ENCODE measurements at regions not wholly inside any gene's neighbourhood (a gene's known extent, or its start where the extent isn't known, plus 50 kb on each side); places are given as distances from the start of the nearest gene placed in this dataset.
"Not testable (repeated sequence)": the region's sequence is repeated elsewhere in the genome, so short reads cannot be mapped to it uniquely, and the experiment has no call there.

GRCh38 chr4:188307591-188307990 is 168.3 kb downstream of the TRIML1 start:
- Histone ChIP-seq H3K4me1 (ENCODE audit: control insufficient read depth in 2 of 2, insufficient read depth in 2 of 2, low read length in 2 of 2) (no peaks in the 10 kb centered on the region), H3K36me3 (ENCODE audit: control insufficient read depth in 2 of 2, insufficient read depth in 2 of 2, low read length in 2 of 2) (no peaks in the 10 kb centered on the region), H3K4me3 (ENCODE audit: low read length in 2 of 2) (no peak overlapping the region), H3K27ac (ENCODE audit: low read depth in 2 of 2, low read length in 2 of 2) (no peak overlapping the region), H3K27me3 (ENCODE audit: control insufficient read depth in 2 of 2, insufficient read depth in 2 of 2, low read length in 2 of 2) (no peaks in the 10 kb centered on the region), H3K9me3 (ENCODE audit: control insufficient read depth in 2 of 2, low read length in 2 of 2) (peaks cover 0 to 2% of the 10 kb centered on the region in 2 donors), H3K9ac (ENCODE audit: low read depth in 1 of 2, low read length in 2 of 2) (no peak overlapping the region)

- Histone ChIP-seq H3K36me3 (ENCODE audit: control insufficient read depth in 2 of 2, insufficient read depth in 2 of 2, low read length in 2 of 2) (no peaks in the 10 kb centered on the region), H3K4me3 (ENCODE audit: low read length in 2 of 2) (no peak overlapping the region), H3K9me3 (ENCODE audit: control insufficient read depth in 2 of 2, low read length in 2 of 2) (peaks cover 0 to 2% of the 10 kb centered on the region in 2 donors), H3K27me3 (ENCODE audit: control insufficient read depth in 2 of 2, insufficient read depth in 2 of 2, low read length in 2 of 2) (no peaks in the 10 kb centered on the region), H3K4me1 (ENCODE audit: control insufficient read depth in 2 of 2, insufficient read depth in 2 of 2, low read length in 2 of 2) (no peaks in the 10 kb centered on the region), H3K27ac (ENCODE audit: low read depth in 2 of 2, low read length in 2 of 2) (no peak overlapping the region), H3K9ac (ENCODE audit: low read depth in 1 of 2, low read length in 2 of 2) (no peak overlapping the region)
Measured at GRCh38 chr4:188308142-188308541, 168.9 kb downstream of the TRIML1 start.

GRCh38 chr4:188316391-188316790 is 177.2 kb downstream of the TRIML1 start:
- no peaks in the 10 kb centered on the region for H3K27me3 ChIP-seq (ENCODE audit: control insufficient read depth in 2 of 2, insufficient read depth in 2 of 2, low read length in 2 of 2)
- H3K9ac ChIP-seq (ENCODE audit: low read depth in 1 of 2, low read length in 2 of 2), result no peak overlapping the region
- H3K4me1 ChIP-seq (ENCODE audit: control insufficient read depth in 2 of 2, insufficient read depth in 2 of 2, low read length in 2 of 2), result no peaks in the 10 kb centered on the region
- no peak overlapping the region for H3K4me3 ChIP-seq (ENCODE audit: low read length in 2 of 2)
- peaks cover 0 to 2% of the 10 kb centered on the region in 2 donors for H3K9me3 ChIP-seq (ENCODE audit: control insufficient read depth in 2 of 2, low read length in 2 of 2)
- H3K27ac ChIP-seq (ENCODE audit: low read depth in 2 of 2, low read length in 2 of 2), result no peak overlapping the region
- H3K36me3 ChIP-seq (ENCODE audit: control insufficient read depth in 2 of 2, insufficient read depth in 2 of 2, low read length in 2 of 2), result no peaks in the 10 kb centered on the region

GRCh38 chr4:188328966-188329365 is 189.7 kb downstream of the TRIML1 start:
- Histone ChIP-seq H3K9ac (ENCODE audit: low read depth in 1 of 2, low read length in 2 of 2) (no peak overlapping the region), H3K36me3 (ENCODE audit: control insufficient read depth in 2 of 2, insufficient read depth in 2 of 2, low read length in 2 of 2) (no peaks in the 10 kb centered on the region), H3K4me1 (ENCODE audit: control insufficient read depth in 2 of 2, insufficient read depth in 2 of 2, low read length in 2 of 2) (no peaks in the 10 kb centered on the region), H3K27ac (ENCODE audit: low read depth in 2 of 2, low read length in 2 of 2) (no peak overlapping the region), H3K27me3 (ENCODE audit: control insufficient read depth in 2 of 2, insufficient read depth in 2 of 2, low read length in 2 of 2) (no peaks in the 10 kb centered on the region), H3K4me3 (ENCODE audit: low read length in 2 of 2) (no peak overlapping the region), H3K9me3 (ENCODE audit: control insufficient read depth in 2 of 2, low read length in 2 of 2) (no peaks in the 10 kb centered on the region)

DNA sequence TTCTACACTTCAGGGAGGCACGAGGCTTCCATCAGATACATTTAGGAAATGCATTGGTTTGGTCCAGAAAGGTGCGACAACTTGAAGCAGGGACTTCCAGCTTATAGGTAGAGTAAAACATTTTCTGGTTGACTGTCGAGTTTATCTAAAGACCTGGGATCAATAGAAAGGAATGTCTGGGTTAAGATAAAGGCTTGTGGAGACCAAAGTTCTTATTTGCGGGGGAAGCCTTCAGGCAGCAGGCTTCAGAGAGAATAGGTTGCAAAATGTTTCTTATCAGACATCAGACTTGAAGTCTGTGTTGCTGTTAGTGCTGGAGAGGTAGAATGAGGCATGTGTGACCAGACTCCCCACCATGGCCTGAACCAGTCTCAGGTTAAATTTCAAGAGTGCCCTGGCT is 190.3 kb downstream of the TRIML1 start:
- no peaks in the 10 kb centered on the region for H3K36me3 ChIP-seq (ENCODE audit: control insufficient read depth in 2 of 2, insufficient read depth in 2 of 2, low read length in 2 of 2)
- no peak overlapping the region for H3K9ac ChIP-seq (ENCODE audit: low read depth in 1 of 2, low read length in 2 of 2)
- no peaks in the 10 kb centered on the region for H3K27me3 ChIP-seq (ENCODE audit: control insufficient read depth in 2 of 2, insufficient read depth in 2 of 2, low read length in 2 of 2)
- no peaks in the 10 kb centered on the region for H3K9me3 ChIP-seq (ENCODE audit: control insufficient read depth in 2 of 2, low read length in 2 of 2)
- no peak overlapping the region for H3K27ac ChIP-seq (ENCODE audit: low read depth in 2 of 2, low read length in 2 of 2)
- no peaks in the 10 kb centered on the region for H3K4me1 ChIP-seq (ENCODE audit: control insufficient read depth in 2 of 2, insufficient read depth in 2 of 2, low read length in 2 of 2)
- no peak overlapping the region for H3K4me3 ChIP-seq (ENCODE audit: low read length in 2 of 2)

DNA sequence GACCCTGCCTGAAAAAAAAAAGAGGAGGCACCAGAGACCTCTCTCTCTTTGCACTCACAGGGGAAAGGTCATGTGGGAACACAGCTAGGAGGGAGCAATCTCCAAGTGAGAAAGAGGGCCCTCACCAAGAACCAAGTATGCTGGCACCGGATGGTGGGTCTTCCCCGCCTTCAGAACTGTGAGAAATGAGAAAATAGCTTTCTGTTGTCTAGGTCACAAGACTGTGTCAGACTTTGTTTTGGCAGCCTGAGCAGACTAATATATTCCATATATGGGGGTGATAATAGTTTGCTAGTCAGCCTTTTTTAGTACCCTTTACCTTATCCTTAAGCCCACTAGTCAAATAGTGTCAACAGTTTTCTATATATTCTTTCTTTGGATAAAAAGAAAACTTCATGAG is 193.0 kb downstream of the TRIML1 start:
- no peaks in the 10 kb centered on the region for H3K4me1 ChIP-seq (ENCODE audit: control insufficient read depth in 2 of 2, insufficient read depth in 2 of 2, low read length in 2 of 2)
- H3K27ac ChIP-seq (ENCODE audit: low read depth in 2 of 2, low read length in 2 of 2), result no peak overlapping the region
- H3K4me3 ChIP-seq (ENCODE audit: low read length in 2 of 2), result no peak overlapping the region
- no peaks in the 10 kb centered on the region for H3K9me3 ChIP-seq (ENCODE audit: control insufficient read depth in 2 of 2, low read length in 2 of 2)
- no peaks in the 10 kb centered on the region for H3K27me3 ChIP-seq (ENCODE audit: control insufficient read depth in 2 of 2, insufficient read depth in 2 of 2, low read length in 2 of 2)
- no peaks in the 10 kb centered on the region for H3K36me3 ChIP-seq (ENCODE audit: control insufficient read depth in 2 of 2, insufficient read depth in 2 of 2, low read length in 2 of 2)
- no peak overlapping the region for H3K9ac ChIP-seq (ENCODE audit: low read depth in 1 of 2, low read length in 2 of 2)

- Histone ChIP-seq H3K4me1 (ENCODE audit: control insufficient read depth in 2 of 2, insufficient read depth in 2 of 2, low read length in 2 of 2) (no peaks in the 10 kb centered on the region), H3K4me3 (ENCODE audit: low read length in 2 of 2) (no peak overlapping the region), H3K27me3 (ENCODE audit: control insufficient read depth in 2 of 2, insufficient read depth in 2 of 2, low read length in 2 of 2) (no peaks in the 10 kb centered on the region), H3K36me3 (ENCODE audit: control insufficient read depth in 2 of 2, insufficient read depth in 2 of 2, low read length in 2 of 2) (no peaks in the 10 kb centered on the region), H3K9me3 (ENCODE audit: control insufficient read depth in 2 of 2, low read length in 2 of 2) (no peaks in the 10 kb centered on the region), H3K9ac (ENCODE audit: low read depth in 1 of 2, low read length in 2 of 2) (no peak overlapping the region), H3K27ac (ENCODE audit: low read depth in 2 of 2, low read length in 2 of 2) (no peak overlapping the region)
Measured at GRCh38 chr4:188336891-188337290, 197.7 kb downstream of the TRIML1 start.

- no peaks in the 10 kb centered on the region for H3K27me3 ChIP-seq (ENCODE audit: control insufficient read depth in 2 of 2, insufficient read depth in 2 of 2, low read length in 2 of 2)
- H3K4me1 ChIP-seq (ENCODE audit: control insufficient read depth in 2 of 2, insufficient read depth in 2 of 2, low read length in 2 of 2), result no peaks in the 10 kb centered on the region
- H3K9me3 ChIP-seq (ENCODE audit: control insufficient read depth in 2 of 2, low read length in 2 of 2), result no peaks in the 10 kb centered on the region
- H3K4me3 ChIP-seq (ENCODE audit: low read length in 2 of 2), result no peak overlapping the region
- no peak overlapping the region for H3K9ac ChIP-seq (ENCODE audit: low read depth in 1 of 2, low read length in 2 of 2)
- H3K27ac ChIP-seq (ENCODE audit: low read depth in 2 of 2, low read length in 2 of 2), result no peak overlapping the region
- no peaks in the 10 kb centered on the region for H3K36me3 ChIP-seq (ENCODE audit: control insufficient read depth in 2 of 2, insufficient read depth in 2 of 2, low read length in 2 of 2)
Measured at GRCh38 chr4:188341428-188341827, 202.2 kb downstream of the TRIML1 start.

GRCh38 chr4:188346171-188346809 is 207.0 kb downstream of the TRIML1 start:
- Histone ChIP-seq H3K27ac (ENCODE audit: low read depth in 2 of 2, low read length in 2 of 2) (no peak overlapping the region), H3K9ac (ENCODE audit: low read depth in 1 of 2, low read length in 2 of 2) (no peak overlapping the region), H3K4me3 (ENCODE audit: low read length in 2 of 2) (no peak overlapping the region), H3K27me3 (ENCODE audit: control insufficient read depth in 2 of 2, insufficient read depth in 2 of 2, low read length in 2 of 2) (no peaks in the 10 kb centered on the region), H3K9me3 (ENCODE audit: control insufficient read depth in 2 of 2, low read length in 2 of 2) (no peaks in the 10 kb centered on the region), H3K4me1 (ENCODE audit: control insufficient read depth in 2 of 2, insufficient read depth in 2 of 2, low read length in 2 of 2) (no peaks in the 10 kb centered on the region), H3K36me3 (ENCODE audit: control insufficient read depth in 2 of 2, insufficient read depth in 2 of 2, low read length in 2 of 2) (no peaks in the 10 kb centered on the region)

DNA sequence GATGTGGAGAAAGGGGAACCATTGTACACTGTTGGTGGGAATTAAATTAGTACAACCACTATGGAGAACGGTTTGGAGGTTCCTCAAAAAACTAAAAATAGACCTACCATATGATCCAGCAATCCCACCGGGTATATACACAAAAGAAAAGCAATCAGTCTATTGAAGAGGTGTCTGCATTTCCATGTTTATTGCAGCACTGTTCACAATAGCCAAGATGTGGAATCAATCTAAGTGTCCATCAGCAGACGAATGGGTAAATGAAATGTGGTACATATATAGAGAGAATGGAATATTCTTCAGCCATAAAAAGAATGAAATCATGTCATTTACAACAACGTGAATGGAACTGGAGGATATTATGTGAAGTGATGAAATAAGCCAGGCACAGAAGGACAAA is 208.1 kb downstream of the TRIML1 start:
- Histone ChIP-seq H3K27me3 (ENCODE audit: control insufficient read depth in 2 of 2, insufficient read depth in 2 of 2, low read length in 2 of 2) (no peaks in the 10 kb centered on the region), H3K4me1 (ENCODE audit: control insufficient read depth in 2 of 2, insufficient read depth in 2 of 2, low read length in 2 of 2) (no peaks in the 10 kb centered on the region), H3K4me3 (ENCODE audit: low read length in 2 of 2) (no peak overlapping the region)

GRCh38 chr4:188349569-188349968 is 210.3 kb downstream of the TRIML1 start:
- H3K4me3 ChIP-seq (ENCODE audit: low read length in 2 of 2); H3K27ac ChIP-seq (ENCODE audit: low read depth in 2 of 2, low read length in 2 of 2); H3K27me3 ChIP-seq (ENCODE audit: control insufficient read depth in 2 of 2, insufficient read depth in 2 of 2, low read length in 2 of 2); H3K4me1 ChIP-seq (ENCODE audit: control insufficient read depth in 2 of 2, insufficient read depth in 2 of 2, low read length in 2 of 2); H3K9ac ChIP-seq (ENCODE audit: low read depth in 1 of 2, low read length in 2 of 2); H3K9me3 ChIP-seq (ENCODE audit: control insufficient read depth in 2 of 2, low read length in 2 of 2); H3K36me3 ChIP-seq (ENCODE audit: control insufficient read depth in 2 of 2, insufficient read depth in 2 of 2, low read length in 2 of 2): not testable (repeated sequence)

More for the DNA sequence above, 208.1 kb downstream of the TRIML1 start:
- no peak overlapping the region for H3K9ac ChIP-seq (ENCODE audit: low read depth in 1 of 2, low read length in 2 of 2)
- H3K9me3 ChIP-seq (ENCODE audit: control insufficient read depth in 2 of 2, low read length in 2 of 2), result no peaks in the 10 kb centered on the region
- H3K27ac ChIP-seq (ENCODE audit: low read depth in 2 of 2, low read length in 2 of 2), result no peak overlapping the region
- no peaks in the 10 kb centered on the region for H3K36me3 ChIP-seq (ENCODE audit: control insufficient read depth in 2 of 2, insufficient read depth in 2 of 2, low read length in 2 of 2)

All from mucosa of rectum (tissue), 2 donors.